Loucy (cell line): ENCODE measurements at regions not wholly inside any gene's neighbourhood (a gene's known extent, or its start where the extent isn't known, plus 50 kb on each side); places are given as distances from the start of the nearest gene placed in this dataset.

Experiments
- H2AFZ ChIP-seq: fragments of 200-600 bp; sonication (generic); 2 replicates; pipeline ENCODE4 v1.6.0; 2016; ENCODE audit warnings: antibody characterized with exemption, mild to moderate bottlenecking, low read length, moderate library complexity
- H3F3A ChIP-seq: fragments of 200-600 bp; 2 replicates; pipeline ENCODE4 v1.6.0; 2016; ENCODE audit warnings: antibody characterized with exemption, low read depth, mild to moderate bottlenecking
- H3K27me3 ChIP-seq: fragments of 200-600 bp; sonication (generic); 2 replicates; pipeline ENCODE4 v1.6.1; 2014; ENCODE audit warnings: low read length, mild to moderate bottlenecking; ENCODE audit not compliant: insufficient read depth, poor library complexity, severe bottlenecking
- H3K36me3 ChIP-seq: fragments of 200-600 bp; sonication (generic); 2 replicates; pipeline ENCODE4 v1.6.1; 2016; ENCODE audit warnings: low read length; ENCODE audit not compliant: insufficient read depth
- H3K4me1 ChIP-seq: fragments of 200-600 bp; sonication (generic); 2 replicates; pipeline ENCODE4 v1.5.1; 2014; ENCODE audit warnings: low read length, mild to moderate bottlenecking; ENCODE audit not compliant: insufficient read depth, poor library complexity, severe bottlenecking
- H3K4me2 ChIP-seq: fragments of 200-600 bp; sonication (generic); 2 replicates; pipeline ENCODE4 v1.6.0; 2014; ENCODE audit warnings: antibody characterized with exemption, low read length, low read depth, mild to moderate bottlenecking; ENCODE audit not compliant: poor library complexity, severe bottlenecking
- H3K4me3 ChIP-seq: fragments of 200-600 bp; sonication (generic); 2 replicates; pipeline ENCODE4 v1.5.1; 2014; ENCODE audit warnings: low read length, mild to moderate bottlenecking, mixed read lengths; ENCODE audit not compliant: poor library complexity, severe bottlenecking
- H3K79me2 ChIP-seq: fragments of 200-600 bp; sonication (generic); 2 replicates; pipeline ENCODE4 v1.6.1; 2014; ENCODE audit warnings: low read length; ENCODE audit not compliant: insufficient read depth
- H3K9ac ChIP-seq: fragments of 200-600 bp; sonication (generic); 2 replicates; pipeline ENCODE4 v1.6.0; 2014; ENCODE audit warnings: mild to moderate bottlenecking, low read depth, low read length, moderate library complexity; ENCODE audit not compliant: poor library complexity, severe bottlenecking
- H3K9me2 ChIP-seq: fragments of 200-600 bp; sonication (generic); replicated peaks from 2 replicates; pipeline ENCODE4 v1.6.1; 2016; ENCODE audit warnings: low read depth, low read length, mixed read lengths
- H3K9me3 ChIP-seq: fragments of 200-600 bp; sonication (generic); 2 replicates; pipeline ENCODE4 v1.6.1; 2014; ENCODE audit warnings: mild to moderate bottlenecking, antibody characterized with exemption, low read length, low read depth; ENCODE audit not compliant: insufficient read depth
- H4K20me1 ChIP-seq: fragments of 200-600 bp; sonication (generic); 2 replicates; pipeline ENCODE4 v1.6.0; 2014; ENCODE audit warnings: antibody characterized with exemption, low read length, mild to moderate bottlenecking; ENCODE audit not compliant: insufficient read depth, poor library complexity, severe bottlenecking
- EZH2phosphoT487 ChIP-seq: fragments of 200-600 bp; IDR thresholded peaks from 2 replicates; pipeline ENCODE4 v1.6.1; 2018; ENCODE audit warnings: antibody characterized with exemption, mild to moderate bottlenecking, moderate library complexity, borderline replicate concordance
- TF ChIP-seq, protein P1 (sequence below): fragments of 200-600 bp; sonication (generic); conservative IDR thresholded peaks from 2 replicates; pipeline ENCODE4 v1.5.1; 2014; ENCODE audit warnings: mild to moderate bottlenecking, antibody characterized with exemption, low read length

DNA sequence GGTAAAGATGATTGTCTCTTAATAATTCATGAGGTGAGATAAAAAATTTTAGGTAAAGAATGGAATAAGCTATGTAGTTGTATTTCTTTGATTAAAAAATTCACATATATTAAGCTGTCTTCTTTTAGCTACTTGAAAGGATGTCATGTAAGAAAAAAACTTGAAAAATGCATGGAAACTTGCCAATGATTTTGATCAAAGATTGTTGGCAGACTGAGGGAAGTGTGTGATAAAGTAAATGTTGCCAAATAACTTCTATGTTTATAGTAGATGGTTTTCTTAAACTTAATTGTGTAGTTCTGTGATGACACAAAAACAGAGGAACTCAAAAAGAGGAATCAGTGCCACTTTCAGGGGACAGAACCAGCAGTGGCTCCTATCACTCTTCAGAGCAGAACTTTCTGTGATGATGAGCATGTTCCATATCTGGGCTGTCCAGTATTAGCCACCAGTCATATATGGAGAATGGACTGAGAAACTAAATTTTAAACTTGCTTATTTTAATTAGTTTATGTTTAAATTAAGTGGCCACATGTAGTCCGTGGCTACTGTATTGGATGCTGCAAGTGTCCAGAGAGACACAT, 51.9 kb upstream of the SLC38A11 start:
- no peak for TF ChIP-seq EZH2phosphoT487
- TF ChIP-seq, protein P1, sequence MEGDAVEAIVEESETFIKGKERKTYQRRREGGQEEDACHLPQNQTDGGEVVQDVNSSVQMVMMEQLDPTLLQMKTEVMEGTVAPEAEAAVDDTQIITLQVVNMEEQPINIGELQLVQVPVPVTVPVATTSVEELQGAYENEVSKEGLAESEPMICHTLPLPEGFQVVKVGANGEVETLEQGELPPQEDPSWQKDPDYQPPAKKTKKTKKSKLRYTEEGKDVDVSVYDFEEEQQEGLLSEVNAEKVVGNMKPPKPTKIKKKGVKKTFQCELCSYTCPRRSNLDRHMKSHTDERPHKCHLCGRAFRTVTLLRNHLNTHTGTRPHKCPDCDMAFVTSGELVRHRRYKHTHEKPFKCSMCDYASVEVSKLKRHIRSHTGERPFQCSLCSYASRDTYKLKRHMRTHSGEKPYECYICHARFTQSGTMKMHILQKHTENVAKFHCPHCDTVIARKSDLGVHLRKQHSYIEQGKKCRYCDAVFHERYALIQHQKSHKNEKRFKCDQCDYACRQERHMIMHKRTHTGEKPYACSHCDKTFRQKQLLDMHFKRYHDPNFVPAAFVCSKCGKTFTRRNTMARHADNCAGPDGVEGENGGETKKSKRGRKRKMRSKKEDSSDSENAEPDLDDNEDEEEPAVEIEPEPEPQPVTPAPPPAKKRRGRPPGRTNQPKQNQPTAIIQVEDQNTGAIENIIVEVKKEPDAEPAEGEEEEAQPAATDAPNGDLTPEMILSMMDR, result no peak
- no peaks in the 10 kb centered on the region for H3F3A ChIP-seq
- H2AFZ ChIP-seq, result no peak overlapping the region
- no peaks in the 10 kb centered on the region for H3K79me2 ChIP-seq
- H3K4me2 ChIP-seq, result no peak overlapping the region
- H3K4me3 ChIP-seq, result no peak overlapping the region
- H3K27me3 ChIP-seq, result no peaks in the 10 kb centered on the region
- H4K20me1 ChIP-seq, result no peaks in the 10 kb centered on the region
- no peaks in the 10 kb centered on the region for H3K9me3 ChIP-seq
- no peaks in the 10 kb centered on the region for H3K36me3 ChIP-seq
- no peak overlapping the region for H3K9ac ChIP-seq
- H3K9me2 ChIP-seq, result no peaks in the 10 kb centered on the region
- H3K4me1 ChIP-seq, result no peaks in the 10 kb centered on the region
